GM12891 (cell line): ENCODE measurements at regions not wholly inside any gene's neighbourhood (a gene's known extent, or its start where the extent isn't known, plus 50 kb on each side); places are given as distances from the start of the nearest gene placed in this dataset.

Source experiments
- POLR2A ChIP-seq: IDR thresholded peaks from 2 replicates; pipeline ENCODE4 v1.6.1; 2011; ENCODE audit warnings: low read depth, low read length, control low read depth
- POLR2AphosphoS5 ChIP-seq: IDR thresholded peaks from 2 replicates; pipeline ENCODE4 v1.6.1; 2011; ENCODE audit warnings: low read depth, low read length, control low read depth

DNA sequence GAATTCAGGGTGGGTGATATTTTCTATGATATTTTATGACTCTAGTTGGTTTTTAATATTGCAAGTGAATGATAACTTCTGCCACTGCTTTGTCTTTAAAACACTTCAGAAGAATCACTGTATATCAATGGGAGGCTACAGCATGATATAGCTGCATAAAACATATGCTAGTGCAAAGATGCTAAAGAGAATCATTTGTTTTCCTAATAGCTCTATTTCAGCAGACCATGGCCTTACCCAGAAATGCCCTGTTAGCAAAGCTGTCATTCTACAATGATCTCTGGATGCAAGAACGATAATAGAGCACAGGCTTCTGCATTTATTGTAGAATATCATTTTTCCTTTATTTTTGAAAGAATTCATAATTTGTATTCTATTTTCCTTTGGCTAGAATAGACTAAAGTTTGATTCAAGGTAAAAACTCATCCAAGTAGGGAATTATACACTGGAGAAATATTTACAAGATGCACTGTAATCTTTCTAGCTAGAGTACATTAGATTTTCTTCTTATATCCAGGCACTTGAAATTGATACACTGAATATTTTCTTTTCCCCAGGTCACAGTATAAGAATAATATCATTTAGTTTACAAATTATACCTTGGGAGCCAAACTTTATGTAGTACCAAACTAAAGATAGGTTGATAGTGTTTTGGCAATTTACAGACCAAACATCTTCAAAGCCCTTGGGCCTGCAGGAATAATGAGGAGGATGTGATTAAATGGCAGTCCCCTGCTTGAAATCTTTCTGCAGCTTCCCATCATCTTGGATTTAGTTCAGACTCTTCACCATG is 252.6 kb upstream of the LINC00305 start:
- TF ChIP-seq POLR2AphosphoS5 (no peak), POLR2A (no peak)
